Colonic mucosa (tissue), 4 donors: ENCODE measurements at regions not wholly inside any gene's neighbourhood (a gene's known extent, or its start where the extent isn't known, plus 50 kb on each side); places are given as distances from the start of the nearest gene placed in this dataset.

Source experiments
- DNase-seq: peaks from one replicate; pipeline ENCODE4 v3.0.0-alpha.2; 2020
- H3K27ac ChIP-seq: fragments of 200-600 bp; one replicate; pipeline ENCODE4 v1.8.0; 2021
- H3K27me3 ChIP-seq: fragments of 200-600 bp; one replicate; pipeline ENCODE4 v1.8.0; 2021
- H3K36me3 ChIP-seq: fragments of 200-600 bp; one replicate; pipeline ENCODE4 v1.8.0; 2021
- H3K4me1 ChIP-seq: fragments of 200-600 bp; one replicate; pipeline ENCODE4 v1.8.0; 2021; ENCODE audit warnings: mild to moderate bottlenecking
- H3K4me3 ChIP-seq: fragments of 200-600 bp; one replicate; pipeline ENCODE4 v1.8.0; 2021
- H3K9ac ChIP-seq, 2 donors: one replicate each; pipeline ENCODE4 v1.7.0; 2013; ENCODE audit warnings: control low read depth in 2 of 2, low read depth in 2 of 2, low read length in 2 of 2
- H3K9me3 ChIP-seq: fragments of 200-600 bp; one replicate; pipeline ENCODE4 v1.8.0; 2021
- intact Hi-C: fragments of 100-400 bp; cut with DNase I; formaldehyde crosslinking; loops from one replicate; pipeline ENCODE4 v1.14.1; 2022
- TF ChIP-seq, protein P1 (sequence below): fragments of 200-600 bp; IDR thresholded peaks from one replicate; pipeline ENCODE4 v1.8.0; 2022; ENCODE audit warnings: antibody characterized with exemption, mild to moderate bottlenecking
- donor health status: healthy.
- donor health status: DM: no; HTN: no; CAD: no.
- donor health status: DM: no; HTN: no; CAD: no.

GRCh38 chr14:34233619-34234018 lies 228.4 kb downstream of the SPTSSA start:
- H3K4me3 ChIP-seq, result no peak overlapping the region
- H3K4me1 ChIP-seq, result peaks cover 3% of the 10 kb centered on the region
- H3K36me3 ChIP-seq, result no peaks in the 10 kb centered on the region
- no peak for DNase-seq
- no peak overlapping the region for H3K9ac ChIP-seq
- H3K27me3 ChIP-seq, result no peaks in the 10 kb centered on the region
- intact Hi-C loops, result no loop called here
- no peak overlapping the region for H3K27ac ChIP-seq
- no peaks in the 10 kb centered on the region for H3K9me3 ChIP-seq
- TF ChIP-seq, protein P1, sequence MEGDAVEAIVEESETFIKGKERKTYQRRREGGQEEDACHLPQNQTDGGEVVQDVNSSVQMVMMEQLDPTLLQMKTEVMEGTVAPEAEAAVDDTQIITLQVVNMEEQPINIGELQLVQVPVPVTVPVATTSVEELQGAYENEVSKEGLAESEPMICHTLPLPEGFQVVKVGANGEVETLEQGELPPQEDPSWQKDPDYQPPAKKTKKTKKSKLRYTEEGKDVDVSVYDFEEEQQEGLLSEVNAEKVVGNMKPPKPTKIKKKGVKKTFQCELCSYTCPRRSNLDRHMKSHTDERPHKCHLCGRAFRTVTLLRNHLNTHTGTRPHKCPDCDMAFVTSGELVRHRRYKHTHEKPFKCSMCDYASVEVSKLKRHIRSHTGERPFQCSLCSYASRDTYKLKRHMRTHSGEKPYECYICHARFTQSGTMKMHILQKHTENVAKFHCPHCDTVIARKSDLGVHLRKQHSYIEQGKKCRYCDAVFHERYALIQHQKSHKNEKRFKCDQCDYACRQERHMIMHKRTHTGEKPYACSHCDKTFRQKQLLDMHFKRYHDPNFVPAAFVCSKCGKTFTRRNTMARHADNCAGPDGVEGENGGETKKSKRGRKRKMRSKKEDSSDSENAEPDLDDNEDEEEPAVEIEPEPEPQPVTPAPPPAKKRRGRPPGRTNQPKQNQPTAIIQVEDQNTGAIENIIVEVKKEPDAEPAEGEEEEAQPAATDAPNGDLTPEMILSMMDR, result no peak

DNA sequence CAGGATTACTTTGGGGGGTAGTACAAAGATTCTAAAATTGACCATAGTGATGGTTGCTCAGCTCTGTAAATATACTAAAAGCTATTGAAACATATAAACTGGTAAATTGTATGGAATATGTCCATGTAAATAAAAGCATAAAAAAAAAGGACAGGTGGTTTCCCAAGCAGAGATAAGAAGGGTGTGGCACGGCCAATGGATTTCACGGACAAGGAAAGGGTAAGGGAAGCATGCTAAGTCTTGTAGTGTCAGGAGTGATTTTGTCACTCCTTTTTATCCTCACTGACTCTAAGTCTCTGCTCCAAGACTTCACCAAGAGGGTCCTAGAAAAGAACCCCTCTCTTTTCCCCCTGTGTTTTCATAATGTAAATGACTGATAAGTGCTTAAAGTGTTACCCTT lies 229.2 kb downstream of the SPTSSA start:
- peak; percentile 55 for DNase-seq
- TF ChIP-seq, protein P1, result no peak
- H3K4me3 ChIP-seq, result no peak overlapping the region
- intact Hi-C loops, result no loop called here
- H3K27ac ChIP-seq, result peak overlapping the region; percentile 4
- no peaks in the 10 kb centered on the region for H3K9me3 ChIP-seq
- H3K27me3 ChIP-seq, result no peaks in the 10 kb centered on the region
- no peak overlapping the region for H3K9ac ChIP-seq
- H3K36me3 ChIP-seq, result no peaks in the 10 kb centered on the region
- peaks cover 9% of the 10 kb centered on the region for H3K4me1 ChIP-seq

DNA sequence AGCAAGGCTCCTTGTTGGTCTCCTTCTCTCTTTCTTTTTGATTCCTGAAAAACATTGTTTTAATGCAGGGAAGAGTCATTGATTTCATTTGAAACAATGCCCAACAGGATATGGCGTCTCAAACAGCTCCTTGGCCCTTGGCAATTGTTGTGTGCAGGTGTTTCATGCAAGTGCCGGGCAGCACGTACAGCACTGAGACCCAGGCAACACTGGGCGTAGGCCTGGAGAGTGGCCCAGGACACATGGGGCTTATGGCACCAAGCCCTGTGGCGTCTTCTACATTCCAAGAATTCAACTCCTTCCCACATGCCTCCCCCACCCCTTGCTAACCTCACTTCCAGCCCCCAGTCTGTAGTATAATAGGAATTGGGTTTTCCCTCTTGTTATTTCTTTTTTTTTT lies 230.4 kb downstream of the SPTSSA start:
- no peaks in the 10 kb centered on the region for H3K27me3 ChIP-seq
- intact Hi-C loops, result no loop called here
- H3K4me1 ChIP-seq, result peaks cover 9% of the 10 kb centered on the region
- no peaks in the 10 kb centered on the region for H3K9me3 ChIP-seq
- no peak overlapping the region for H3K27ac ChIP-seq
- no peak overlapping the region for H3K9ac ChIP-seq
- H3K4me3 ChIP-seq, result no peak overlapping the region
- DNase-seq, result peak; percentile 60
- TF ChIP-seq, protein P1, result no peak
- H3K36me3 ChIP-seq, result no peaks in the 10 kb centered on the region

DNA sequence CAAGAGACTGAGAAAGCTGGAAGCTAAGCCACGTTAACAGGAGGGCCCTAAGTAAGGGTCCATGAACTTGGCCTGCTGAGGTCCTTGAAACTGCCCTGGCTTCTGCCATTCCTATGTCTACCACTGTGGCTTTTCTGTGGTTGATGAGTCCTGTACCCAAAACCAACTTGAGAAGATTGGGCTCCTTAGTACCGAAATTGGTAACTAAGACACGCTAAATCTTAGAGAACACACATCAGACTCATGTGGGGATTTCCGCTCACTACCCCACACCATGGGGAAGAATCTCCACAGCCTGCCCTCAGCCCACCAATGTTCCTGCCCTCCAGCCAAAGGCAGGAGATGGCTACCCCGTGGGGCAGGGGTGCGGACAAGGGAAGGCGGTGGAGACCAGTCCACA lies 232.9 kb downstream of the SPTSSA start:
- Histone ChIP-seq H3K27ac (peak overlapping the region; percentile 43), H3K4me3 (no peak overlapping the region)
- intact Hi-C loops, result loop anchor here (5.0 to 10.0 kb wide), 3 partner anchors 124 to 387 kb away; partner anchors contain the start of gene EGLN3

DNA sequence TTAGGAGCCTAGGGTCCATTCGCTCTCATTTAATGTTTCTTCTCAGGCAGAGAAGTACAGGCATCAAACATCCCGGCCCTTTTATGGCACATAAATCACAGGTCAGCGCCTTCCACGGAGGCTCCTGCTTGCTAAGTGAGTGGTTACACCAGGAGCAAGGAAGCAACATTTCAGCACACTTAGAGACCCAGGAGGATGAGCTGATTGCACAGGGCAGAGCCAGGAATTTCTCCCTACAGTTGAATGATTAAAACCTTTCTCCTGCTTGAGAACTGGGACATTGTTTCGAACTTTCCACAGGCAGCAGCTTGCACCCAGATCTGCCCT lies 233.4 kb downstream of the SPTSSA start:
- Histone ChIP-seq H3K36me3 (no peaks in the 10 kb centered on the region), H3K4me3 (no peak overlapping the region), H3K9ac (no peak overlapping the region), H3K27ac (peak overlapping the region; percentile 43), H3K9me3 (no peaks in the 10 kb centered on the region), H3K27me3 (no peaks in the 10 kb centered on the region), H3K4me1 (peaks cover 9% of the 10 kb centered on the region)
- DNase-seq, result no peak
- intact Hi-C loops, result loop anchor here (5.0 to 10.0 kb wide), 3 partner anchors 124 to 386 kb away; partner anchors contain the start of gene EGLN3
- TF ChIP-seq, protein P1, result no peak

More for the DNA sequence above, 232.9 kb downstream of the SPTSSA start:
- H3K4me1 ChIP-seq, result peaks cover 9% of the 10 kb centered on the region
- H3K9ac ChIP-seq, result no peak overlapping the region
- no peaks in the 10 kb centered on the region for H3K36me3 ChIP-seq
- TF ChIP-seq, protein P1, result no peak
- H3K9me3 ChIP-seq, result no peaks in the 10 kb centered on the region
- no peak for DNase-seq
- no peaks in the 10 kb centered on the region for H3K27me3 ChIP-seq
